Lung (tissue), 11 donors: ENCODE measurements at regions not wholly inside any gene's neighbourhood (a gene's known extent, or its start where the extent isn't known, plus 50 kb on each side); places are given as distances from the start of the nearest gene placed in this dataset.

Experiments
- ATAC-seq: fragments of 200-7000 bp; cut with Tn5 transposase; one replicate; pipeline ENCODE4 v1.9.1; 2020; ENCODE audit warnings: moderate number of reproducible peaks; ENCODE audit not compliant: insufficient read depth, low FRiP score
- DNase-seq, 3 donors: peaks; one replicate each; pipeline ENCODE4 v3.0.0-alpha.2; 2013 to 2017
- H3K27ac ChIP-seq, 2 donors: one replicate each; pipeline ENCODE4 v1.5.1; 2013; ENCODE audit warnings: mild to moderate bottlenecking in 2 of 2, moderate library complexity in 2 of 2, control low read depth in 1 of 2, inconsistent platforms in 1 of 2, low read depth in 1 of 2, low read length in 1 of 2
- H3K27me3 ChIP-seq, 3 donors: one replicate each; pipeline ENCODE4 v1.5.1; 2013; ENCODE audit warnings: low read length in 2 of 3; ENCODE audit not compliant: control insufficient read depth in 3 of 3, insufficient read depth in 3 of 3
- H3K36me3 ChIP-seq, 4 donors: one replicate each; pipeline ENCODE4 v1.5.1; 2013; ENCODE audit warnings: low read length in 4 of 4, mild to moderate bottlenecking in 1 of 4, moderate library complexity in 1 of 4; ENCODE audit not compliant: control insufficient read depth in 4 of 4, insufficient read depth in 4 of 4
- H3K4me1 ChIP-seq, 5 donors: one replicate each; pipeline ENCODE4 v1.5.1; 2013; ENCODE audit warnings: low read length in 5 of 5, mild to moderate bottlenecking in 2 of 5, moderate library complexity in 1 of 5; ENCODE audit not compliant: control insufficient read depth in 5 of 5, insufficient read depth in 5 of 5
- H3K4me3 ChIP-seq: one replicate; pipeline ENCODE4 v1.5.1; 2013; ENCODE audit warnings: mild to moderate bottlenecking, control low read depth, moderate library complexity
- H3K9ac ChIP-seq, 2 donors: one replicate each; pipeline ENCODE4 v1.5.1; 2013; ENCODE audit warnings: low read length in 2 of 2, control low read depth in 1 of 2; ENCODE audit not compliant: insufficient read depth in 1 of 2
- H3K9me3 ChIP-seq, 4 donors: one replicate each; pipeline ENCODE4 v1.5.1; 2013; ENCODE audit warnings: low read length in 3 of 4, mild to moderate bottlenecking in 1 of 4, moderate library complexity in 1 of 4; ENCODE audit not compliant: control insufficient read depth in 4 of 4, insufficient read depth in 3 of 4
- CTCF ChIP-seq: IDR thresholded peaks from 2 replicates; pipeline ENCODE4 v1.5.1; 2012; ENCODE audit warnings: mild to moderate bottlenecking; ENCODE audit errors: control extremely low read depth, extremely low read depth
- WGBS, 2 donors: extraction: QIAGEN DNeasy Blood & Tissue Kit; methylation state at CpG; one replicate each; pipeline ENCODE4 v1.1.7; 2013; 5-methylcytosine and 5-hydroxymethylcytosine counted together
- donor health status: control.
- donor health status: control.
- donor health status: Bipolar disorder and iron deficiency.
- donor health status: healthy.
- donor health status: DM: yes; HTN: yes; CAD: no.

- 79 to 90% methylated on average over 4 of the region's 4 CpGs for WGBS, 2 donors
- no peaks in the 10 kb centered on the region for H3K4me1 ChIP-seq
- no peak for TF ChIP-seq CTCF
- no peak overlapping the region for H3K4me3 ChIP-seq
- DNase-seq: no peak
- H3K9ac ChIP-seq: no peak overlapping the region
- peaks cover 0 to 2% (median 0%) of the 10 kb centered on the region in 4 donors for H3K9me3 ChIP-seq
- no peak overlapping the region for H3K27ac ChIP-seq
- no peaks in the 10 kb centered on the region for H3K27me3 ChIP-seq
- ATAC-seq: no peak
- no peaks in the 10 kb centered on the region for H3K36me3 ChIP-seq
Observed at GRCh38 chr1:90650401-90650800, 66.7 kb downstream of the BARHL2 start.

- Histone ChIP-seq H3K9me3 (peaks cover 0 to 2% (median 0%) of the 10 kb centered on the region in 4 donors), H3K27ac (no peak overlapping the region), H3K4me1 (no peaks in the 10 kb centered on the region), H3K27me3 (no peaks in the 10 kb centered on the region), H3K36me3 (no peaks in the 10 kb centered on the region), H3K4me3 (no peak overlapping the region), H3K9ac (no peak overlapping the region)
- no peak for TF ChIP-seq CTCF
- 80% methylated on average over 4 of the region's 4 CpGs for WGBS, 2 donors
- ATAC-seq: no peak
- no peak for DNase-seq
Observed at GRCh38 chr1:90640325-90640724, 76.8 kb downstream of the BARHL2 start.

DNA sequence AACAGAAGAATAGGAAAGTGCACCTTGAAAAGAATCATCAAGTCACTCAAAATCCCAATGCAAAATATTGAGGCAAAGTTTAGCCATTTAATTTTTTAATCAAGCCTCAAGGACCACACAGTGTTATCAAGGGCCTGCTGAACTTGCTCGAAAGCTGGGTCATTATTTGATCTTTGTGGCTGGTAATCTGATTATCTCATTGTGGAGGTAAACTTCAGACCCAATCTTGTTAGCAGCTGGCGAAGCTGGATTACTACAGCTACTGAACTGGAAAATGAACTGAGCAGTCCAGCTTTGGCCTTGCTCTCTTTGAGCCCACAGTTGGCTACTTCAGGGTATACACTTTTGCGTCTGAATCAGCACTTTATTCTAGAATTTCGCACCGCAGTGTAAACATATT, 94.4 kb downstream of the BARHL2 start:
- no peak overlapping the region for H3K27ac ChIP-seq
- H3K36me3 ChIP-seq: no peaks in the 10 kb centered on the region
- no peak overlapping the region for H3K4me3 ChIP-seq
- H3K4me1 ChIP-seq: no peaks in the 10 kb centered on the region
- 88 to 92% methylated on average over 5 of the region's 5 CpGs for WGBS, 2 donors
- no peaks in the 10 kb centered on the region for H3K9me3 ChIP-seq
- no peaks in the 10 kb centered on the region for H3K27me3 ChIP-seq
- no peak for DNase-seq
- no peak for ATAC-seq
- TF ChIP-seq CTCF: no peak
- no peak overlapping the region for H3K9ac ChIP-seq

DNA sequence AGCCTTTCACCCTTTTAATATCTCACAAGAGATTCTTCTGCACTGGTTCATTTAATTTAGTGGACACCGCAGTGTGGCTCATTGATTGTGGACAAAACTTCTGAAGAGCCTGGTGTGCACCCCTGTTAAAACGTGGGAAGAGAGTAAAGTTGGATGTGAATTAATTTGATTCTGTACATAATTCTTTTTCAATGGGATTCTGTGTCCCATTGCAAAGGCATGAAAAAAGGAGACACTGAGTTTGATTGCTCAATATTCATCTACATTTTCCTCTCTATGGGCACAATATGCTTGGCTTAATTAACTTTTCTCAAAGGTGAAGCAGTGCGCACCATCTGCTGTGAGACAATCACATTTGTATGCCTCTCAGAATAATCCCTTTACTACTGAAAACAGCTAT, 95.1 kb downstream of the BARHL2 start:
- 79 to 83% methylated on average over 3 of the region's 3 CpGs for WGBS, 2 donors
- H3K9ac ChIP-seq: no peak overlapping the region

More for the DNA sequence above, 95.1 kb downstream of the BARHL2 start:
- ATAC-seq (no peak), DNase-seq (no peak)
- Histone ChIP-seq H3K9me3 (no peaks in the 10 kb centered on the region), H3K4me1 (no peaks in the 10 kb centered on the region), H3K27me3 (no peaks in the 10 kb centered on the region), H3K36me3 (no peaks in the 10 kb centered on the region), H3K27ac (no peak overlapping the region), H3K4me3 (no peak overlapping the region)
- TF ChIP-seq CTCF: no peak
